MCF 10A (cell line): ENCODE measurements at regions not wholly inside any gene's neighbourhood (a gene's known extent, or its start where the extent isn't known, plus 50 kb on each side); places are given as distances from the start of the nearest gene placed in this dataset.

Experiments used
- BruUV-seq: library from RNA; stranded (reverse); fragments of 400-500 nt; replicated peaks from 2 replicates; lab custom pipeline; 2021; lab: Mats Ljungman, UMichigan
- CTCF ChIA-PET: fragments of 300-600 bp; sonication (Branson Sonifier 250); formaldehyde crosslinking; extraction: SDS; loops from one replicate; lab custom pipeline; 2021; ENCODE audit warnings: antibody characterized with exemption, inconsistent platforms; lab: Yijun Ruan, JAX
- POLR2A ChIA-PET: fragments of 300-600, 350-650 bp; sonication (Branson Sonifier 250); formaldehyde crosslinking; extraction: SDS; loops from one replicate; lab custom pipeline; 2020; ENCODE audit warnings: antibody characterized with exemption, inconsistent platforms; lab: Yijun Ruan, JAX
- DNase-seq: peaks from one replicate; pipeline ENCODE4 v3.0.0-alpha.2; 2018; ENCODE audit not compliant: unreplicated experiment
- H3K27ac Mint-ChIP-seq: one replicate; pipeline ENCODE4 v1.8.0; 2022; ENCODE audit warnings: mild to moderate bottlenecking, low read depth, mixed read lengths; ENCODE audit not compliant: unreplicated experiment
- H3K27me3 Mint-ChIP-seq: one replicate; pipeline ENCODE4 v1.8.0; 2022; ENCODE audit warnings: mixed read lengths; ENCODE audit not compliant: insufficient read depth, unreplicated experiment
- H3K36me3 Mint-ChIP-seq: one replicate; pipeline ENCODE4 v1.8.0; 2022; ENCODE audit warnings: mild to moderate bottlenecking, moderate library complexity, mixed read lengths; ENCODE audit not compliant: insufficient read depth, unreplicated experiment
- H3K4me1 Mint-ChIP-seq: one replicate; pipeline ENCODE4 v1.8.0; 2022; ENCODE audit warnings: mixed read lengths; ENCODE audit not compliant: insufficient read depth, unreplicated experiment
- H3K4me3 Mint-ChIP-seq: one replicate; pipeline ENCODE4 v1.8.0; 2022; ENCODE audit warnings: mild to moderate bottlenecking, moderate library complexity, mixed read lengths; ENCODE audit not compliant: unreplicated experiment
- H3K9me3 Mint-ChIP-seq: one replicate; pipeline ENCODE4 v1.8.0; 2022; ENCODE audit warnings: mixed read lengths; ENCODE audit not compliant: unreplicated experiment
- CTCF ChIP-seq: fragments of 200-600 bp; IDR thresholded peaks from one replicate; pipeline ENCODE4 v1.8.0; 2022; ENCODE audit warnings: antibody characterized with exemption, mild to moderate bottlenecking; ENCODE audit not compliant: unreplicated experiment
- intact Hi-C: fragments of 100-400 bp; cut with micrococcal nuclease; formaldehyde crosslinking; loops from 2 replicates; pipeline ENCODE4 v1.14.1; 2022

GRCh38 chr2:235160281-235160810 lies 208.5 kb downstream of the SH3BP4 start:
- H3K27me3 Mint-ChIP-seq: peaks cover 22% of the 10 kb centered on the region
- no TSS peak for BruUV-seq
- DNase-seq: no peak
- peaks cover 6% of the 10 kb centered on the region for H3K4me1 Mint-ChIP-seq
- POLR2A ChIA-PET: no interaction called here
- H3K4me3 Mint-ChIP-seq: no peak overlapping the region
- H3K9me3 Mint-ChIP-seq: no peaks in the 10 kb centered on the region
- TF ChIP-seq CTCF: no peak
- intact Hi-C loops: no loop called here
- no peak overlapping the region for H3K27ac Mint-ChIP-seq
- CTCF ChIA-PET: interaction anchor here (0.6 kb wide), 1 partner anchor 340 kb away, joined by 3 read pairs; no protein-coding TSS in a partner anchor
- H3K36me3 Mint-ChIP-seq: no peaks in the 10 kb centered on the region

GRCh38 chr2:235161565-235161964 lies 209.7 kb downstream of the SH3BP4 start:
- no peak for DNase-seq
- ChIA-PET POLR2A (interaction anchor here (0.5 kb wide), 1 partner anchor 360 kb away, joined by 3 read pairs; no protein-coding TSS in a partner anchor), CTCF (interaction anchor here (0.7 kb wide), 1 partner anchor 291 kb away, joined by 3 read pairs; no protein-coding TSS in a partner anchor)
- H3K27ac Mint-ChIP-seq: no peak overlapping the region
- no peak for TF ChIP-seq CTCF
- BruUV-seq: no TSS peak
- peaks cover 6% of the 10 kb centered on the region for H3K4me1 Mint-ChIP-seq
- no peak overlapping the region for H3K4me3 Mint-ChIP-seq
- no peaks in the 10 kb centered on the region for H3K36me3 Mint-ChIP-seq
- intact Hi-C loops: no loop called here
- peaks cover 10% of the 10 kb centered on the region for H3K27me3 Mint-ChIP-seq
- H3K9me3 Mint-ChIP-seq: no peaks in the 10 kb centered on the region

GRCh38 chr2:235162082-235162836 lies 210.4 kb downstream of the SH3BP4 start:
- DNase-seq: peak; percentile 8
- Mint-ChIP-seq H3K9me3 (no peaks in the 10 kb centered on the region), H3K27me3 (peaks cover 3% of the 10 kb centered on the region), H3K27ac (no peak overlapping the region), H3K36me3 (no peaks in the 10 kb centered on the region), H3K4me3 (no peak overlapping the region), H3K4me1 (peaks cover 6% of the 10 kb centered on the region)
- intact Hi-C loops: no loop called here
- no peak for TF ChIP-seq CTCF
- BruUV-seq: no TSS peak
- POLR2A ChIA-PET: no interaction called here
- CTCF ChIA-PET: interaction anchor here (0.7 kb wide), 1 partner anchor 291 kb away, joined by 3 read pairs; no protein-coding TSS in a partner anchor

GRCh38 chr2:235162837-235163197 lies 211.0 kb downstream of the SH3BP4 start:
- CTCF ChIA-PET: no interaction called here
- Mint-ChIP-seq H3K4me3 (no peak overlapping the region), H3K27me3 (no peaks in the 10 kb centered on the region), H3K36me3 (no peaks in the 10 kb centered on the region), H3K27ac (no peak overlapping the region), H3K9me3 (no peaks in the 10 kb centered on the region), H3K4me1 (peaks cover 6% of the 10 kb centered on the region)
- POLR2A ChIA-PET: no interaction called here
- TF ChIP-seq CTCF: no peak
- DNase-seq: no peak
- no TSS peak for BruUV-seq
- intact Hi-C loops: no loop called here
